ENCODE measurements at regions not wholly inside any gene's neighbourhood (a gene's known extent, or its start where the extent isn't known, plus 50 kb on each side); places are given as distances from the start of the nearest gene placed in this dataset.

GRCh38 chr20:23180451-23180921 lies 94.4 kb upstream of the CD93 start:
- TF ChIP-seq POLR2A (IDR thresholded peaks at IDR 0.05; ENCODE audit: low read depth, low read length) (no peak), PAX5 (IDR thresholded peaks at IDR 0.05; ENCODE audit: insufficient read depth, low read length, severe bottlenecking) (no peak), TAF1 (IDR thresholded peaks at IDR 0.05; ENCODE audit: low read depth, low read length) (no peak), POU2F2 (IDR thresholded peaks at IDR 0.05; ENCODE audit: low read depth, low read length) (no peak), SPI1 (IDR thresholded peaks at IDR 0.05; ENCODE audit: low read depth, low read length) (no peak), POLR2AphosphoS5 (IDR thresholded peaks at IDR 0.05; ENCODE audit: low read depth, low read length) (no peak)
- DNase-seq (ENCODE audit: insufficient read length, low spot score) (no peak), FAIRE-seq (no peak)

GRCh38 chr20:23179766-23180403 lies 93.8 kb upstream of the CD93 start:
- FAIRE-seq (no peak), DNase-seq (ENCODE audit: insufficient read length, low spot score) (no peak)
- TF ChIP-seq TAF1 (IDR thresholded peaks at IDR 0.05; ENCODE audit: low read depth, low read length) (no peak), SPI1 (IDR thresholded peaks at IDR 0.05; ENCODE audit: low read depth, low read length) (no peak), POLR2A (IDR thresholded peaks at IDR 0.05; ENCODE audit: low read depth, low read length) (no peak), POU2F2 (IDR thresholded peaks at IDR 0.05; ENCODE audit: low read depth, low read length) (no peak), PAX5 (IDR thresholded peaks at IDR 0.05; ENCODE audit: insufficient read depth, low read length, severe bottlenecking) (no peak), POLR2AphosphoS5 (IDR thresholded peaks at IDR 0.05; ENCODE audit: low read depth, low read length) (no peak)

- FAIRE-seq: no peak
These were observed 92.7 kb upstream of the CD93 start for GRCh38 chr20:23178806-23179205.

GRCh38 chr20:23174821-23175220 lies 88.7 kb upstream of the CD93 start:
- TF ChIP-seq POLR2A (IDR thresholded peaks at IDR 0.05; ENCODE audit: low read depth, low read length) (no peak), POLR2AphosphoS5 (IDR thresholded peaks at IDR 0.05; ENCODE audit: low read depth, low read length) (no peak), PAX5 (IDR thresholded peaks at IDR 0.05; ENCODE audit: insufficient read depth, low read length, severe bottlenecking) (no peak), SPI1 (IDR thresholded peaks at IDR 0.05; ENCODE audit: low read depth, low read length) (no peak), TAF1 (IDR thresholded peaks at IDR 0.05; ENCODE audit: low read depth, low read length) (no peak), POU2F2 (IDR thresholded peaks at IDR 0.05; ENCODE audit: low read depth, low read length) (no peak)
- DNase-seq (ENCODE audit: insufficient read length, low spot score): no peak
- no peak for FAIRE-seq

More at GRCh38 chr20:23178806-23179205, 92.7 kb upstream of the CD93 start:
- no peak for TF ChIP-seq POLR2AphosphoS5 (IDR thresholded peaks at IDR 0.05; ENCODE audit: low read depth, low read length)
- TF ChIP-seq POU2F2 (IDR thresholded peaks at IDR 0.05; ENCODE audit: low read depth, low read length): no peak
- no peak for TF ChIP-seq PAX5 (IDR thresholded peaks at IDR 0.05; ENCODE audit: insufficient read depth, low read length, severe bottlenecking)
- TF ChIP-seq TAF1 (IDR thresholded peaks at IDR 0.05; ENCODE audit: low read depth, low read length): no peak
- TF ChIP-seq SPI1 (IDR thresholded peaks at IDR 0.05; ENCODE audit: low read depth, low read length): no peak
- TF ChIP-seq POLR2A (IDR thresholded peaks at IDR 0.05; ENCODE audit: low read depth, low read length): no peak
- no peak for DNase-seq (ENCODE audit: insufficient read length, low spot score)

- TF ChIP-seq POU2F2 (IDR thresholded peaks at IDR 0.05; ENCODE audit: low read depth, low read length): no peak
- no peak for TF ChIP-seq SPI1 (IDR thresholded peaks at IDR 0.05; ENCODE audit: low read depth, low read length)
- no peak for TF ChIP-seq TAF1 (IDR thresholded peaks at IDR 0.05; ENCODE audit: low read depth, low read length)
- no peak for TF ChIP-seq POLR2A (IDR thresholded peaks at IDR 0.05; ENCODE audit: low read depth, low read length)
- TF ChIP-seq PAX5 (IDR thresholded peaks at IDR 0.05; ENCODE audit: insufficient read depth, low read length, severe bottlenecking): no peak
- TF ChIP-seq POLR2AphosphoS5 (IDR thresholded peaks at IDR 0.05; ENCODE audit: low read depth, low read length): no peak
These were observed 81.3 kb upstream of the CD93 start for GRCh38 chr20:23167431-23167830.

GRCh38 chr20:23166563-23166962 lies 80.4 kb upstream of the CD93 start:
- no peak for DNase-seq (ENCODE audit: insufficient read length, low spot score)
- FAIRE-seq: no peak
- TF ChIP-seq SPI1 (IDR thresholded peaks at IDR 0.05; ENCODE audit: low read depth, low read length) (no peak), POLR2AphosphoS5 (IDR thresholded peaks at IDR 0.05; ENCODE audit: low read depth, low read length) (no peak), POU2F2 (IDR thresholded peaks at IDR 0.05; ENCODE audit: low read depth, low read length) (no peak), PAX5 (IDR thresholded peaks at IDR 0.05; ENCODE audit: insufficient read depth, low read length, severe bottlenecking) (no peak), TAF1 (IDR thresholded peaks at IDR 0.05; ENCODE audit: low read depth, low read length) (no peak), POLR2A (IDR thresholded peaks at IDR 0.05; ENCODE audit: low read depth, low read length) (no peak)

More at GRCh38 chr20:23167431-23167830, 81.3 kb upstream of the CD93 start:
- DNase-seq (ENCODE audit: insufficient read length, low spot score): no peak
- no peak for FAIRE-seq

GRCh38 chr20:23165964-23166363 lies 79.8 kb upstream of the CD93 start:
- FAIRE-seq: no peak
- no peak for TF ChIP-seq SPI1 (IDR thresholded peaks at IDR 0.05; ENCODE audit: low read depth, low read length)
- no peak for TF ChIP-seq PAX5 (IDR thresholded peaks at IDR 0.05; ENCODE audit: insufficient read depth, low read length, severe bottlenecking)
- no peak for TF ChIP-seq POLR2A (IDR thresholded peaks at IDR 0.05; ENCODE audit: low read depth, low read length)
- no peak for TF ChIP-seq TAF1 (IDR thresholded peaks at IDR 0.05; ENCODE audit: low read depth, low read length)
- no peak for TF ChIP-seq POU2F2 (IDR thresholded peaks at IDR 0.05; ENCODE audit: low read depth, low read length)
- no peak for TF ChIP-seq POLR2AphosphoS5 (IDR thresholded peaks at IDR 0.05; ENCODE audit: low read depth, low read length)

GRCh38 chr20:23165307-23165750 lies 79.2 kb upstream of the CD93 start:
- DNase-seq (ENCODE audit: insufficient read length, low spot score) (no peak), FAIRE-seq (no peak)
- no peak for TF ChIP-seq POLR2AphosphoS5 (IDR thresholded peaks at IDR 0.05; ENCODE audit: low read depth, low read length)
- no peak for TF ChIP-seq PAX5 (IDR thresholded peaks at IDR 0.05; ENCODE audit: insufficient read depth, low read length, severe bottlenecking)
- no peak for TF ChIP-seq TAF1 (IDR thresholded peaks at IDR 0.05; ENCODE audit: low read depth, low read length)
- no peak for TF ChIP-seq SPI1 (IDR thresholded peaks at IDR 0.05; ENCODE audit: low read depth, low read length)

More at GRCh38 chr20:23165964-23166363, 79.8 kb upstream of the CD93 start:
- no peak for DNase-seq (ENCODE audit: insufficient read length, low spot score)

GRCh38 chr20:23164176-23164601 lies 78.1 kb upstream of the CD93 start:
- TF ChIP-seq POLR2AphosphoS5 (IDR thresholded peaks at IDR 0.05; ENCODE audit: low read depth, low read length): no peak
- no peak for TF ChIP-seq PAX5 (IDR thresholded peaks at IDR 0.05; ENCODE audit: insufficient read depth, low read length, severe bottlenecking)
- no peak for TF ChIP-seq POU2F2 (IDR thresholded peaks at IDR 0.05; ENCODE audit: low read depth, low read length)
- no peak for TF ChIP-seq TAF1 (IDR thresholded peaks at IDR 0.05; ENCODE audit: low read depth, low read length)
- no peak for TF ChIP-seq POLR2A (IDR thresholded peaks at IDR 0.05; ENCODE audit: low read depth, low read length)
- no peak for TF ChIP-seq SPI1 (IDR thresholded peaks at IDR 0.05; ENCODE audit: low read depth, low read length)
- DNase-seq (ENCODE audit: insufficient read length, low spot score): no peak
- FAIRE-seq: no peak

All from GM12891 (cell line).